GM21528 (cell line): ENCODE measurements at regions not wholly inside any gene's neighbourhood (a gene's known extent, or its start where the extent isn't known, plus 50 kb on each side); places are given as distances from the start of the nearest gene placed in this dataset.
"Not testable (repeated sequence)": the region's sequence is repeated elsewhere in the genome, so short reads cannot be mapped to it uniquely, and the experiment has no call there.

ENCODE experiments used
- ATAC-seq: cut with Tn5 transposase; IDR thresholded peaks from one replicate; pipeline ENCODE4 v1.9.1; 2021; ENCODE audit warnings: mild to moderate bottlenecking, moderate library complexity; ENCODE audit not compliant: unreplicated experiment, low FRiP score

- no peak for ATAC-seq
Measured at GRCh38 chr20:6663751-6664388, 103.6 kb upstream of the BMP2 start.

GRCh38 chr20:6663104-6663503 is 104.4 kb upstream of the BMP2 start:
- ATAC-seq = no peak

- no peak for ATAC-seq
Measured at GRCh38 chr20:6662309-6662708, 105.2 kb upstream of the BMP2 start.

GRCh38 chr20:6660441-6660840 is 107.0 kb upstream of the BMP2 start:
- no peak for ATAC-seq

- not testable (repeated sequence) for ATAC-seq
Measured at GRCh38 chr20:6658909-6659308, 108.6 kb upstream of the BMP2 start.

- no peak for ATAC-seq
Measured at GRCh38 chr20:6657904-6658303, 109.6 kb upstream of the BMP2 start.

GRCh38 chr20:6657111-6657510 is 110.4 kb upstream of the BMP2 start:
- ATAC-seq = no peak

- ATAC-seq = no peak
Measured at GRCh38 chr20:6654513-6655252, 112.8 kb upstream of the BMP2 start.

GRCh38 chr20:6651561-6651960 is 115.9 kb upstream of the BMP2 start:
- no peak for ATAC-seq

GRCh38 chr20:6651016-6651415 is 116.5 kb upstream of the BMP2 start:
- ATAC-seq = no peak

GRCh38 chr20:6646021-6646636 is 121.4 kb upstream of the BMP2 start:
- ATAC-seq = no peak

- no peak for ATAC-seq
Measured at GRCh38 chr20:6644813-6645628, 122.5 kb upstream of the BMP2 start.

GRCh38 chr20:6641012-6641411 is 126.5 kb upstream of the BMP2 start:
- no peak for ATAC-seq

- ATAC-seq = no peak
Measured at GRCh38 chr20:6637160-6637579, 130.3 kb upstream of the BMP2 start.

GRCh38 chr20:6636209-6637159 is 131.0 kb upstream of the BMP2 start:
- no peak for ATAC-seq

GRCh38 chr20:6635034-6635736 is 132.3 kb upstream of the BMP2 start:
- ATAC-seq = no peak

GRCh38 chr20:6632187-6632586 is 135.3 kb upstream of the BMP2 start:
- no peak for ATAC-seq

- no peak for ATAC-seq
Measured at GRCh38 chr20:6630514-6630913, 137.0 kb upstream of the BMP2 start.

GRCh38 chr20:6629564-6629963 is 137.9 kb upstream of the BMP2 start:
- ATAC-seq = no peak
